SK-N-SH (cell line): ENCODE measurements at regions not wholly inside any gene's neighbourhood (a gene's known extent, or its start where the extent isn't known, plus 50 kb on each side); places are given as distances from the start of the nearest gene placed in this dataset.

Experiments
- CTCF ChIA-PET: fragments of 300-600, 350-600 bp; formaldehyde crosslinking; extraction: SDS; loops from one replicate; lab custom pipeline; 2021; lab: Yijun Ruan, JAX
- POLR2A ChIA-PET: fragments of 350-600 bp; sonication (Branson Sonifier 250); formaldehyde crosslinking; extraction: SDS; loops from one replicate; lab custom pipeline; 2020; ENCODE audit warnings: antibody characterized with exemption, inconsistent platforms; lab: Yijun Ruan, JAX
- DNase-seq: peaks from one replicate; pipeline ENCODE4 v3.0.0; 2012
- H2AFZ ChIP-seq: fragments of 200-600 bp; sonication (generic); 2 replicates; pipeline ENCODE4 v1.8.1; 2016; ENCODE audit warnings: antibody characterized with exemption, mild to moderate bottlenecking, low read depth
- H3F3A ChIP-seq: fragments of 200-600 bp; sonication (generic); replicated peaks from 2 replicates; pipeline ENCODE3; 2016; ENCODE audit warnings: antibody characterized with exemption, mild to moderate bottlenecking; ENCODE audit not compliant: insufficient read depth
- H3K27ac ChIP-seq, 2 experiments: fragments of 200-500 bp in 1 of 2; fragments of 200-600 bp in 1 of 2; sonication (Bioruptor generic) in 1 of 2; sonication (generic), shearing (Covaris generic) in 1 of 2; 2 replicates each; pipeline versions ENCODE4 v1.5.1 to v1.6.1; 2014 to 2016; ENCODE audit warnings: low read depth in 2 of 2, inconsistent platforms in 1 of 2, low read length in 1 of 2, mild to moderate bottlenecking in 1 of 2, mixed read lengths in 1 of 2
- H3K27me3 ChIP-seq: fragments of 200-600 bp; sonication (generic), shearing (Covaris generic); 2 replicates; pipeline ENCODE4 v1.6.1; 2016; ENCODE audit warnings: mixed run types; ENCODE audit not compliant: insufficient read depth
- H3K36me3 ChIP-seq, 2 experiments: fragments of 200-500 bp in 1 of 2; fragments of 200-600 bp in 1 of 2; sonication (Bioruptor generic) in 1 of 2; sonication (generic) in 1 of 2; replicated peaks in 1 of 2; 2 replicates each; pipeline versions ENCODE3 to v1.5.1; 2014 to 2016; ENCODE audit warnings: low read length in 1 of 2, mild to moderate bottlenecking in 1 of 2; ENCODE audit not compliant: insufficient read depth in 2 of 2, control insufficient read depth in 1 of 2
- H3K4me1 ChIP-seq, 2 experiments: fragments of 200-500 bp in 1 of 2; fragments of 200-600 bp in 1 of 2; sonication (Bioruptor generic) in 1 of 2; sonication (generic), shearing (Covaris generic) in 1 of 2; 2 replicates each; pipeline versions ENCODE4 v1.5.1 to v1.6.1; 2014 to 2016; ENCODE audit warnings: low read depth in 1 of 2, low read length in 1 of 2, mixed run types in 1 of 2; ENCODE audit not compliant: insufficient read depth in 2 of 2, control insufficient read depth in 1 of 2
- H3K4me2 ChIP-seq: fragments of 200-600 bp; sonication (generic), shearing (Covaris generic); 2 replicates; pipeline ENCODE4 v1.6.1; 2017; ENCODE audit warnings: mixed run types
- H3K4me3 ChIP-seq, 2 experiments: fragments of 200-500 bp in 1 of 2; fragments of 200-600 bp in 1 of 2; sonication (Bioruptor generic) in 1 of 2; sonication (generic), shearing (Covaris generic) in 1 of 2; 2 replicates each; pipeline versions ENCODE4 v1.5.1 to v1.8.1; 2014 to 2016; ENCODE audit warnings: low read depth in 2 of 2, inconsistent platforms in 1 of 2, low read length in 1 of 2, mild to moderate bottlenecking in 1 of 2, mixed read lengths in 1 of 2, moderate library complexity in 1 of 2
- H3K79me2 ChIP-seq: fragments of 200-600 bp; sonication (generic); 2 replicates; pipeline ENCODE4 v1.8.1; 2017; ENCODE audit warnings: mild to moderate bottlenecking; ENCODE audit not compliant: insufficient read depth
- H3K9ac ChIP-seq: fragments of 200-600 bp; sonication (generic); 2 replicates; pipeline ENCODE4 v1.6.1; 2017; ENCODE audit warnings: mixed run types
- H3K9me2 ChIP-seq: fragments of 200-600 bp; sonication (generic); 2 replicates; pipeline ENCODE4 v1.6.1; 2017; ENCODE audit warnings: mixed run types
- H3K9me3 ChIP-seq: fragments of 200-600 bp; sonication (generic); 2 replicates; pipeline ENCODE4 v1.6.1; 2017; ENCODE audit warnings: mixed run types, mild to moderate bottlenecking, moderate library complexity
- H4K20me1 ChIP-seq: fragments of 200-600 bp; sonication (generic); 2 replicates; pipeline ENCODE4 v1.6.1; 2017; ENCODE audit warnings: mild to moderate bottlenecking, mixed run types; ENCODE audit not compliant: insufficient read depth
- CHD2 ChIP-seq: fragments of 150-350 bp; IDR thresholded peaks from 2 replicates; pipeline ENCODE4 v1.6.1; 2018; ENCODE audit warnings: low read length; ENCODE audit not compliant: partially characterized antibody
- ELF1 ChIP-seq: IDR thresholded peaks from 2 replicates; pipeline ENCODE4 v1.4.0; 2012
- EP300 ChIP-seq, 2 experiments: IDR thresholded peaks; 2 replicates each; pipeline versions ENCODE4 v1.4.0 to v1.6.1; 2012; ENCODE audit warnings: borderline replicate concordance in 1 of 2, low read depth in 1 of 2, low read length in 1 of 2
- FOSL2 ChIP-seq: IDR thresholded peaks from 2 replicates; pipeline ENCODE4 v1.4.0; 2012; ENCODE audit warnings: low read depth, mild to moderate bottlenecking, moderate library complexity, borderline replicate concordance
- FOXM1 ChIP-seq: IDR thresholded peaks from 2 replicates; pipeline ENCODE4 v1.4.0; 2012; ENCODE audit warnings: low read depth, mild to moderate bottlenecking
- GATA2 ChIP-seq: sonication (generic); formaldehyde crosslinking; IDR thresholded peaks from 2 replicates; pipeline ENCODE4 v1.5.0; 2020; ENCODE audit warnings: mild to moderate bottlenecking, missing genetic modification reagents
- IRF3 ChIP-seq: fragments of 150-350 bp; IDR thresholded peaks from 2 replicates; pipeline ENCODE4 v1.6.1; 2016; ENCODE audit warnings: mild to moderate bottlenecking, low read depth, low read length
- NFIC ChIP-seq: IDR thresholded peaks from 2 replicates; pipeline ENCODE4 v1.4.0; 2012; ENCODE audit warnings: borderline replicate concordance
- PBX3 ChIP-seq: IDR thresholded peaks from 2 replicates; pipeline ENCODE4; 2012
- POLR2AphosphoS5 ChIP-seq: IDR thresholded peaks from 2 replicates; pipeline ENCODE4 v1.6.1; 2012; ENCODE audit warnings: low read depth, low read length
- RAD21 ChIP-seq: IDR thresholded peaks from 2 replicates; pipeline ENCODE4 v1.6.1; 2012; ENCODE audit warnings: mild to moderate bottlenecking, low read length
- RCOR1 ChIP-seq: fragments of 150-350 bp; IDR thresholded peaks from 2 replicates; pipeline ENCODE4 v1.6.1; 2017; ENCODE audit warnings: antibody characterized with exemption, low read length
- RFX5 ChIP-seq: IDR thresholded peaks from 2 replicates; pipeline ENCODE4 v1.6.1; 2012; ENCODE audit warnings: mild to moderate bottlenecking, improper control_type of control experiment, low read length
- SMC3 ChIP-seq: IDR thresholded peaks from 2 replicates; pipeline ENCODE4 v1.6.1; 2012; ENCODE audit warnings: low read depth, low read length, improper control_type of control experiment
- TCF12 ChIP-seq: IDR thresholded peaks from 2 replicates; pipeline ENCODE4 v1.4.0; 2012
- YY1 ChIP-seq: IDR thresholded peaks from 2 replicates; pipeline ENCODE4 v1.4.0; 2012; ENCODE audit warnings: low read depth, mild to moderate bottlenecking
- WGBS: methylation state at CpG from one replicate; pipeline ENCODE4 v1.1.6; 2017; ENCODE audit warnings: low lambda C conversion rate; 5-methylcytosine and 5-hydroxymethylcytosine counted together
- TF ChIP-seq, protein P1 (sequence below): IDR thresholded peaks from 2 replicates; pipeline ENCODE4 v1.6.1; 2012; ENCODE audit warnings: mild to moderate bottlenecking, low read depth, low read length, moderate library complexity

- no peaks in the 10 kb centered on the region for H3K27me3 ChIP-seq
- WGBS = 74% methylated on average over 3 of the region's 5 CpGs
- ChIA-PET CTCF (no interaction called here), POLR2A (no interaction called here)
- TF ChIP-seq FOXM1 = no peak
- TF ChIP-seq ELF1 = no peak
- TF ChIP-seq YY1 = no peak
- no peak for TF ChIP-seq GATA2 (CRISPR knock-in tag)
- no peak for TF ChIP-seq TCF12
- no peaks in the 10 kb centered on the region for H3K9me3 ChIP-seq
- no peak overlapping the region for H2AFZ ChIP-seq
- H3K4me1 ChIP-seq = no peaks in the 10 kb centered on the region
- no peak overlapping the region for H3K4me2 ChIP-seq
- H3K9ac ChIP-seq = no peak overlapping the region
- no peak overlapping the region for H3K4me3 ChIP-seq
- H4K20me1 ChIP-seq = no peaks in the 10 kb centered on the region
- H3K79me2 ChIP-seq = no peaks in the 10 kb centered on the region
- no peak overlapping the region for H3K27ac ChIP-seq
- H3K9me2 ChIP-seq = no peaks in the 10 kb centered on the region
- no peak for DNase-seq
- H3F3A ChIP-seq = no peaks in the 10 kb centered on the region
- H3K36me3 ChIP-seq = no peaks in the 10 kb centered on the region
These were observed 623.6 kb downstream of the AACS start for GRCh38 chr12:125688881-125689280.

DNA sequence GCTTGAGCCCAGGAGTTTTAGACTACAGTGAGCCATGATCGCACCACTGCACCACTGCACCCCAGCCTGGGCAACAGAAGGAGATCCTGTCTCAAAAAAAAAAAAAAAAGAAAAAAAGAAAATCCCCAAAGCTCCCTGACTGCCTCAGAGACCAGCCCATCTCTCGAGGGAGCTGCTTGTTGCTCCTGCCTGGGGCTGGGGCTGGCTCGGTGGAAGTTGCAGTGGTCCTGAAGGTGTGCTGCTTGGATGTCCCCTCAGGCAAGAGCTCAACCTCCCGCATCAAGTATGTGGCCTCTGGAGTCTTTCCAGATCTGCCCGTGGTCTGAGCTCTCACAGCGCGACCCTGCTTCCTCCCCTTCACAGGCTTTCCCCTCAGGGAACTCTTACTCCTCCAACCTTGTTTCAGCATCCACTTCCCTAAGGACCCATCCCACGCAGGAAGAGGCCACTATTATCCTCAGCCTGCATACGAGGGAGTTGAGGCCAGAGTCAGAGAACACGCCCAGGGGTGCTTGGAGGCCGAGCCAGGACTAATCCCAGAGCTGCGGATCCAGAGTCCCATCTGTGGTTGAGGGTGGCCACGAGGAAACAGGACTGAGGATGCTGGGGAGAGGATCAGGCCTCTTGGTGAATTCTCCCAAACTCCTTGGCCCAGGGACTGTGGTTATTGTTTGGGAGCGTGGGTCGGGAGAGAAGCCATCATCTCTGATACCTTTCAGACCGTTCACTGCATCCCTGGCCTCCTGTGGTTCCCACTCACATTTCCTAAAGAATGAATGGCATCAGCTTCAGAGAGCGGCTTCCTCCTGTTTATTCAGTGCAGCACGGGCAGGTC is 624.6 kb downstream of the AACS start:
- DNase-seq = no peak
- H3K4me1 ChIP-seq = no peaks in the 10 kb centered on the region
- H3K36me3 ChIP-seq = no peaks in the 10 kb centered on the region
- no peak overlapping the region for H3K9ac ChIP-seq
- WGBS = 9% methylated on average over 18 of the region's 18 CpGs
- POLR2A ChIA-PET = no interaction called here
- TF ChIP-seq EP300 (IDR thresholded peaks at IDR 0.05; ENCODE audit: borderline replicate concordance in 1 of 2, low read depth in 1 of 2, low read length in 1 of 2) (no peak), RCOR1 (no peak), SMC3 (no peak), POLR2AphosphoS5 (no peak), RFX5 (no peak), IRF3 (no peak), CHD2 (no peak), FOSL2 (no peak), NFIC (no peak), GATA2 (CRISPR knock-in tag) (no peak), YY1 (no peak), FOXM1 (no peak), PBX3 (no peak), TCF12 (no peak), RAD21 (no peak)
- TF ChIP-seq, protein P1, sequence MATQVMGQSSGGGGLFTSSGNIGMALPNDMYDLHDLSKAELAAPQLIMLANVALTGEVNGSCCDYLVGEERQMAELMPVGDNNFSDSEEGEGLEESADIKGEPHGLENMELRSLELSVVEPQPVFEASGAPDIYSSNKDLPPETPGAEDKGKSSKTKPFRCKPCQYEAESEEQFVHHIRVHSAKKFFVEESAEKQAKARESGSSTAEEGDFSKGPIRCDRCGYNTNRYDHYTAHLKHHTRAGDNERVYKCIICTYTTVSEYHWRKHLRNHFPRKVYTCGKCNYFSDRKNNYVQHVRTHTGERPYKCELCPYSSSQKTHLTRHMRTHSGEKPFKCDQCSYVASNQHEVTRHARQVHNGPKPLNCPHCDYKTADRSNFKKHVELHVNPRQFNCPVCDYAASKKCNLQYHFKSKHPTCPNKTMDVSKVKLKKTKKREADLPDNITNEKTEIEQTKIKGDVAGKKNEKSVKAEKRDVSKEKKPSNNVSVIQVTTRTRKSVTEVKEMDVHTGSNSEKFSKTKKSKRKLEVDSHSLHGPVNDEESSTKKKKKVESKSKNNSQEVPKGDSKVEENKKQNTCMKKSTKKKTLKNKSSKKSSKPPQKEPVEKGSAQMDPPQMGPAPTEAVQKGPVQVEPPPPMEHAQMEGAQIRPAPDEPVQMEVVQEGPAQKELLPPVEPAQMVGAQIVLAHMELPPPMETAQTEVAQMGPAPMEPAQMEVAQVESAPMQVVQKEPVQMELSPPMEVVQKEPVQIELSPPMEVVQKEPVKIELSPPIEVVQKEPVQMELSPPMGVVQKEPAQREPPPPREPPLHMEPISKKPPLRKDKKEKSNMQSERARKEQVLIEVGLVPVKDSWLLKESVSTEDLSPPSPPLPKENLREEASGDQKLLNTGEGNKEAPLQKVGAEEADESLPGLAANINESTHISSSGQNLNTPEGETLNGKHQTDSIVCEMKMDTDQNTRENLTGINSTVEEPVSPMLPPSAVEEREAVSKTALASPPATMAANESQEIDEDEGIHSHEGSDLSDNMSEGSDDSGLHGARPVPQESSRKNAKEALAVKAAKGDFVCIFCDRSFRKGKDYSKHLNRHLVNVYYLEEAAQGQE = no peak
- H3F3A ChIP-seq = no peaks in the 10 kb centered on the region
- CTCF ChIA-PET = no interaction called here
- no peaks in the 10 kb centered on the region for H3K9me2 ChIP-seq
- H3K4me2 ChIP-seq = no peak overlapping the region
- no peaks in the 10 kb centered on the region for H3K27me3 ChIP-seq
- H3K79me2 ChIP-seq = no peaks in the 10 kb centered on the region
- H3K4me3 ChIP-seq = no peak overlapping the region
- no peaks in the 10 kb centered on the region for H3K9me3 ChIP-seq
- H2AFZ ChIP-seq = no peak overlapping the region
- no peaks in the 10 kb centered on the region for H4K20me1 ChIP-seq
- H3K27ac ChIP-seq = no peak overlapping the region
